ENCODE measurements at regions not wholly inside any gene's neighbourhood (a gene's known extent, or its start where the extent isn't known, plus 50 kb on each side); places are given as distances from the start of the nearest gene placed in this dataset.
A peak's percentile ranks its signal among the peaks of the same experiment; 100 is the strongest.
"Not testable (repeated sequence)": the region's sequence is repeated elsewhere in the genome, so short reads cannot be mapped to it uniquely, and the experiment has no call there.

GRCh38 chrX:67435536-67435935 is 108.3 kb upstream of the AR start:
- no peak for ATAC-seq

GRCh38 chrX:67436867-67437266 is 107.0 kb upstream of the AR start:
- intact Hi-C loops (cut with micrococcal nuclease): no loop called here
- ATAC-seq: peak; percentile 69
- DNase-seq: no peak

More at GRCh38 chrX:67435536-67435935, 108.3 kb upstream of the AR start:
- no peak for DNase-seq
- intact Hi-C loops (cut with micrococcal nuclease): no loop called here

GRCh38 chrX:67437821-67438220 is 106.0 kb upstream of the AR start:
- ATAC-seq (no peak), DNase-seq (no peak)
- intact Hi-C loops (cut with micrococcal nuclease): no loop called here

DNA sequence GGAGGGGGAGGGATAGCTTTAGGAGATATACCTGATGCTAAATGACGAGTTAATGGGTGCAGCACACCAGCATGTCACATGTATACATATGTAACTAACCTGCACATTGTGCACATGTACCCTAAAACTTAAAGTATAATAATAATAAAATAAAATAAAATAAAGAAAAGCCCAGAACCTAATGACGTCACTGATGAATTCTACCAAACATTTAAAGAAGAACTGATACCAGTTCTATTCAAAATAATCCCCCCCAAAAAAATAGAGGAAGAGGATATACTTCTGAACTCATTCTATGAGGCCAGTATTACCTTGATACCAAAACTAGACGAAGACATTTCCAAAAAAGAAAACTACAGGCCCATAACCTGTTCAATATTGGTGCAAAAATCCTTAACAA is 68.6 kb upstream of the AR start:
- DNase-seq; intact Hi-C loops (cut with micrococcal nuclease); ATAC-seq: not testable (repeated sequence)

- DNase-seq (no peak), ATAC-seq (no peak)
- intact Hi-C loops (cut with micrococcal nuclease): no loop called here
These were observed 63.0 kb upstream of the AR start for GRCh38 chrX:67480789-67481188.

Data from left ventricle myocardium superior (tissue), 1 donor.